Hematopoietic multipotent progenitor cell treated with erythropoietin and hydrocortisone succinate and interleukin-3 and kit ligand, for 15 days (in vitro differentiated cells): ENCODE measurements at regions not wholly inside any gene's neighbourhood (a gene's known extent, or its start where the extent isn't known, plus 50 kb on each side); places are given as distances from the start of the nearest gene placed in this dataset.
"Not testable (repeated sequence)": the region's sequence is repeated elsewhere in the genome, so short reads cannot be mapped to it uniquely, and the experiment has no call there.

Experiments
- DNase-seq: peaks from one replicate; pipeline ENCODE4 v3.0.0-alpha.2; 2015; ENCODE audit warnings: low spot score

DNA sequence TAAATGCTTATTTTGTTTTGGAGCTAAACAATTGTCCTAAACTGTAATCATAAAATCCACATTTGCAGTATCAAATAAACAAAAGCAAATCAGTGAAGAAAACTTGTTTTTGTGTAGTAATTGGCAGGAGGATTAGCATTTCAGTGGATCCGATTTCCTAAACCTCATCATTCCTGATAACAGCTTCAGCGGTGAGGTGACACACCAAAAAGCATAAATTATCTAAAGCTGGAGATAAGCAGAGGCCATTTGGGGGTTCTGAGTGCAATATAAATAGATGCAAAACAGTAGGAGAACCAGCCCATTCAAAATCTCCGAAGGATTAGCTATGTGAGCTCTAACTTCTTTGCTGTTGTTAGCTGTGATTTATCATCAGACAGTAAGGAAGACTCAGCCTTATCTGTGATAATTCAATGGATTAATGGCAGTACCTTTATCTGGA, 235.8 kb downstream of the EPHA7 start:
- DNase-seq: no peak

DNA sequence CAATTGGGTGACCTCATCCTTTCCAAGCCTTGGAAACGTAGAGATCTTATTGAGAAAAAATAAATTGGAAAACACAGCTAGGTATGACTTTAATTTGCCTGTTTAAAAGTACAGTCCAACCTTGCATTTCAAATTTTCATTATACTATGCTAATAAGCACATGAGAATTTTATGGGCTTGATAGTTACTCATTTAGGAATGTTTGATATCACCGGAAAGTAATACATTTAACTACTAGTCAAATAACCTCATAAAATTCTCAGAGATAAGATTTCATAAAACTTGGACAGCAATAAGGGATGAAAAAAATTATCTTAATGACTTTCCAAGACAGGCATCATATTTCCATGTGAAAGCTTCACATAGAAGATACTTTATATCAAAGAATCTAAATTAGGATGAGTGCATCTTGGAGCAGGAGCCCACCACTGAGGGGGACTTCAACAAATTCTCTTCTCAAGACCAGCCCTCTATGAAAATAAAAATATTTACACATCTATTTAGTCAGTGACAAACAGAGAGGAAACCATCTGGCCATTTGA, 236.3 kb downstream of the EPHA7 start:
- DNase-seq: no peak

DNA sequence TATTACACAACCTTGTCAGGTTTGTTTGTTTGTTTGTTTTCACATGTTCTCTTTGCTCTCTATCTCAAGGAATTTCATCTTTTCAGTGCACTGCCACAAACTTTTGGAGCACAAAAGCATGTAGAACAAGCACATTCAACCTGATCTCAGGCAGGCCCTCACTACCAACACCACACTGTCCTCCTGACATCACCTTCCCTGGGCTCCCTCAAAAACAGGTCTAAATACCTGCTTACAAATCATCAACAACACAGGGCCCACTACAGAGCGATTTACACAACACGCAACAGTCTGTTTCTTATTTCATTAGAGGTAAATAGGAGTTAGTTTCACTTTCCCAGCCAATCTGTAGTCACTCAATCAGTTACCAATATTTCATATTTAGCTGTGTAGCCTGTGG, 241.4 kb downstream of the EPHA7 start:
- DNase-seq: no peak

DNA sequence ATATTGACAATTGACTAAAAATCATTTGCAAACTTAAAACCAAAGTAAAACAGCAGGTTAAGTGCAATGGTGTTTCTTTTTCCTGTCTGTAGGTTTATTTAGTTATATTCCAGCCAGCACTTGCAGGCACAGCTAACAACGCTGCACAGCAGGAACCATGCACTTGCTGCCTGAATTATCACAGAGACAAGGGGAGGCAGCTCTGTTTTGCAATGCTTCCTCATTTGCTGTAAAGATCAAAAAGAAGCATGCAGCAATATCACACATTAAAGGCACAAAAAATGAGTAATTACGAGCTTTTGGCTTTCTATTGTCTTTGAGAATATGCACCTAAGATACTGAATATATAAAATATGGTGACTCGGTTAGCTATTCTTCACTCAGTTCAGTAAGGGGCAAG, 241.9 kb downstream of the EPHA7 start:
- no peak for DNase-seq

- no peak for DNase-seq
These were observed 243.3 kb downstream of the EPHA7 start for GRCh38 chr6:93176070-93176469.

GRCh38 chr6:93173573-93173972, 245.8 kb downstream of the EPHA7 start:
- DNase-seq: not testable (repeated sequence)

- no peak for DNase-seq
These were observed 253.4 kb downstream of the EPHA7 start for GRCh38 chr6:93165850-93166430.

DNA sequence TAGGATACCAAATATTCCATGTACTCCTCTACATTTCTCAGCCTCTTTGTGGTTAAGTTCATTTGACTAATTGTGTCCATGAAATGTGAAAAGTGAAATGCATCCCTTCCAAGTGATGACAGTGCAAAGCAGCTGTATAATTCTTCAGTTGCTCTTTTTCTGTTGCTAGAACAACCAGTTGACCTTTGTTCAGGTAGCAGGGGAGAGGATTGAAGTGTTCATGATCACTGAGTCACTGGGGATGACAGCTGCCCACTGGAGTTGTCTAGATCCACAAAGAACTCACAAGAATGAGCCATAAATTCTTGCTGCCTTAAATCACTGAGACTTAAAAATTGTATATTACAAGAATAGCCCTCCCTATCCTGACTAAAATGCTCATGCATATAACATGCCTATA, 254.6 kb downstream of the EPHA7 start:
- no peak for DNase-seq

DNA sequence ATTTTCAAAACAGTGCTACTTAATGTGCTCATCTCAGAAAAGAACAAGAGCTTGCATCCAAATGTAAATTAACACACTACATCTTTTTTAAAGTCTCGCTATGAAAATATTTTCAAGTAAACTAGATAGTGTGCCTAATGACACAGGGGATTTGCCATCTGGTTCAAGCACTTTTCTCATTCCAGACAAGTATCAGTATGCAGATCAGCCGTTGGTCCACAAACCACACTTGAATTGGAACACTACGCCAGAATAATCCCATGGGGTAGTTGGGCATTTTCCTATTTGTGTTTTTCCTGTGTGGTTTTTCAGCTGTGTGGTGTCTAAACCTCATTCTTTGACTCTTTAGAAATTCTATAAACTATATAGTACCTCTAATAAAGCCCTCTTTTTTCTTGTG, 256.2 kb downstream of the EPHA7 start:
- DNase-seq: no peak

- DNase-seq: no peak
These were observed 279.8 kb downstream of the EPHA7 start for GRCh38 chr6:93139408-93140081.

DNA sequence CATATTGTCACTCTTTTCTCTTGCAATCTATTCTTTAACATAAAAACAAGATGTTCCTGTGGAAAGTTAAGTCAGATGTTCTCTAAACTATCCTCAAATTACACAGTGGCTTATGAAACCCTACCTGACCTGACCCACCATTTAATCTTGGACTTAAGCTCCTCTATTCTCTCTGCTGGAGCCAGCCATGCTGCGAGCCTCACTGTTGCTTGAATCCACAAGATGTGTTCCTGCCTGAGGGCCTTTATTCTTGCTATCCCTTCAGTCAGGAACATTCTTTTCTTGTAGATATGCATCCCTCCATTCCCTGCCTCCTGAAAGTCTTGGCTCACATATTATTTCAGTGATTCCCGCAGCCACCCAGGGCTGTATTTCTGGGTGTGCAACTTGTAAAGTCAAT, 283.2 kb downstream of the EPHA7 start:
- no peak for DNase-seq

GRCh38 chr6:93124006-93124632, 295.2 kb downstream of the EPHA7 start:
- DNase-seq: no peak

GRCh38 chr6:93123585-93123984, 295.8 kb downstream of the EPHA7 start:
- no peak for DNase-seq

DNA sequence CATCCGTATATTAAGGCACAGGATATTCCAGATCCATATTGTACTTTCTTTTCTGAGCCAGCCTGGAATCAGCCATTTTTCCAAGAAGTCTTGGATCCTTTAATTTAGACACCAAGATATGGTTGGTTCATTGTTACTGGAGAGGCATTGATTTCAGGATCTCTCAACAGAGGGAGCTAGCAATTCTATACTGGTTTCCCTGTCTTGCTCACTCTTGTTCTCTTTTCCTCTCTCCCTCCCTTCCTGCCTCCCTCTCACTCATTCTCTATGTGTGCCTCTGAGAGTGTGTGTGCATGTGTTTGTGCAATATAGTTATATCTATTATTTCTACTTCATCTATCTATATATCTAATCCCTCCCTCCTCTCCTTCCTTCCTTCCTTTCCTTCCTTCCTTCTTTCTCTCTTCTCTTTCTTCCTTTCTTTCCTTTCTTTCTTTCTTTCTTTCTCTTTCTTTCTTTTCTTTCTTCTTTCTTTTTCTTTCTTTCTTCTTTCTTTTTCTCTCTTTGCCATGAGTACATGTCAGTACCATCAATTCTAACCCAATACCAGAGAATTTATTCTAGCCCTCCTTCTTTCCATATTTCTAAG, 299.1 kb downstream of the EPHA7 start:
- DNase-seq: no peak

DNA sequence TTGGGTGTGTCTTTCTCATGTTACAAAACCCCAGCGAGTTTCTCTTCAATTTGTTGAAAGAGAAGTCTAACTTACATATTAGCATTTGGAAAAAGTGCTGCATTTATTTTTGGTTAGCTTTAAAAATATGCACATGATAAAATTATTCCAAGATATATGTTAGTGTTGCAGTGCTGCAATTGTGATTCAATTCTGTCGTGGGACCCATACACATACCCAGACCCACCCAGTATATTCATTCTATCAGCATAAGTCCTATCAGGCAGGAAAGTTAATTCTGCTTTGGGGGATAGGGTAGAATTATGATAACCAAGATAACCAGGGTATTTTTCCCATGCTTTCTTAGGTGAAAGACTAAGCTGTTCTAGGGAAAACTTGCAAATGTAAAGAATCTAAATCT, 313.5 kb downstream of the EPHA7 start:
- DNase-seq: no peak

DNA sequence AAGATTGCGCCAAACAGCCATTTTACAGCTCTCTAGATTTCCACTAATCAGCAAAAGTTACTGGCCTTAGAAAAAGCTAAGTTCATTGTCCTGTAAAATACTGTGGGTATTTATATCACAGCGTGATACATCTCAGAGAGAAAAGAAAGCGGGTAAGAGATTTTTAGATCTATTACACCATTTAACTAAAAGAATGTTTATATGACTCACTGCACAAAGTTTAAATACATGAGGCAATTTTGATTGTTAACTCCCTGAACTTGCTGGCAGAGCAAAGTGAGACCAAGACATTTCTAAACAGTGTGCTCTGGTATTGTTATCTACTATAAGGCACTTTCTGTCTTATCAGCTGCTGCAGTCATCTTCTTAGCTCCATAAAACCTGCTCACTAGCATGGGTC, 314.3 kb downstream of the EPHA7 start:
- no peak for DNase-seq

DNA sequence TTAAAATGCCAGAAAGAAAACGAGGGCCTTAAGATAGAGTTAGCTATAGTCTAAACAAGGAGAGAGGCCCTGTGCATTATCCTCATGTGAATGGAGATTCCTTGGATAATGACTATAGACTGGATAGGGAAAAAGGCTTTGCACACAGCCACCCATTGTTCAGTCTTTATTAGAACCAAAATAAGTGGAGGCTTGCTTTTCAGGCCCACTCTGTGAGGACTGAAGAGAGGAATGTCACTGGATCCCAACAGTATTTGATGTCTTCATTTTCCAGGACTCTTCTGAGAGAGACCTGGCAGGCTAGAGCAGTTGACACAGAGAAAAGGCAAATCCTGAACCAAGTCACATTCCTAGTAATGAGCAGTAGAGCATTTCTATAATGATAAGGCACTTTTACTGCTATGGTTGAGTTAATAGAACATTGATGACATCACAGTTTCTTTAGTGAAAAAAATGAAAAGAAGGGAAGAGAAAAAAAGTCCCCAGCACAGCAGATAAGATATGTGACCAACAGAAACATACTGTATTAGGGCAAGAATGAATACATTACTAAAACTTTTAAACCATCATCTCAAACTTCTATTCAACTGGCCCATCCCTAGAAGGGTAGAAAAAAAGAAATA, 315.1 kb downstream of the EPHA7 start:
- DNase-seq: no peak

DNA sequence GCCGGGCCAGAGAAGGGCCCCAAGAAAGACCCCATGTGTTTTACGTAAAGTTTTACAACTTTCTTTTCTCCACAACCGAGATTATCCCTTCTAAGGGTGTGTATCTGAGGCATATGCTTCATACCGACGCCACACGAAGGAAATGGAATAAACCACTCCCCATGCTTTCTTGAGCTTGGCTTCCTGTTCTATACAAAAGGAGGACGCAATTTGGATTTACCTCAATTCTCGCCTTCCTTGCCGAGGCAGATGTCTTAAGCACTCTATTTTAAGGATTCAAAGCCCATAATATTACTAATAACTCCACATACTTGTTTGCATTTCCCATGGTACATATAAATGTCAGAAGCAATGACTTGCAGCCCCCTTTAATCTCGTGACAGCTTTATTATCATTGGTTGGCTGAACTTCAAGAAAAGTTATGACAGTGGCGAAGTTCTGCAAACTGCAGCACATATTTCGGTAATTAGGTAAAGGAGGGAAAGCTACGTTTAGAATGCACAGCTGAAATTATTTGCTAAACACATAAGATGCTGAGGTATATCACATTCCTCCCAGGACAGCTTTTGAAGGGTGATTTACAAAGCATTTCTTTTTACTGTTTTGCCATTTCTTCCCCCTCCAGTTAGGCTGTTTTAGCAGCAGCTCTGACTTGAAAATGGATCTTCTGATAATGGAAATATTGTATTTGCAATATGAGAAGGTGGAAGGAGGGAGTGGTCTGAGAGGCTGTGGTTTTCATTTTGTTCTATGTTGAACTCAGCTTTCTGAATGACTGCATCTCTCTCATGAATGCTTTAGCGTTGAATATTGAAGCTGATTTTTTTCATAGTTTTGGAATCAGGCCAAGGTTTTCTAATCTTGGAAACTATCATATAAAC, 330.5 kb downstream of the EPHA7 start:
- no peak for DNase-seq

DNA sequence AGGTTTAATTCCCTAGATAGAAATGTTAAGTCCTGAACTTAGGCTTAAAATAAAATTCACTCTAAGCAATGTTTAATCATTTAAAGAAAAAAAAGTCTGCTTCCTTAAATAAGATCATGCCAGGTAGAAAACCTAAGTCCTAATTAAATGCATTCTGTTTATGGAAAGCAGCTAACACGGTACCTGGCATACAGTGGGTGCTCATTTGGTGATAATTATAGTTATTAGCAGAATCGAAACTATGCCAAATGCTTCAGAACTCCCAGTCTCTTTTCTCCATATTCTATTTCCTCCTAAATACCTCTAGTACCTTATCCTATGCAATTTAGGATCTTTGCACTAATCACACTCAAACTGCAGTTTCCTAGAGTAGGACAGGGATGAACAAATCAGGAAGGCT, 331.8 kb downstream of the EPHA7 start:
- DNase-seq: no peak

- DNase-seq: no peak
These were observed 333.0 kb downstream of the EPHA7 start for GRCh38 chr6:93086351-93086750.
